HG03460 (cell line): ENCODE measurements at regions not wholly inside any gene's neighbourhood (a gene's known extent, or its start where the extent isn't known, plus 50 kb on each side); places are given as distances from the start of the nearest gene placed in this dataset.

ENCODE experiments used
- ATAC-seq: cut with Tn5 transposase; IDR thresholded peaks from one replicate; pipeline ENCODE4 v1.9.1; 2021; ENCODE audit not compliant: unreplicated experiment

DNA sequence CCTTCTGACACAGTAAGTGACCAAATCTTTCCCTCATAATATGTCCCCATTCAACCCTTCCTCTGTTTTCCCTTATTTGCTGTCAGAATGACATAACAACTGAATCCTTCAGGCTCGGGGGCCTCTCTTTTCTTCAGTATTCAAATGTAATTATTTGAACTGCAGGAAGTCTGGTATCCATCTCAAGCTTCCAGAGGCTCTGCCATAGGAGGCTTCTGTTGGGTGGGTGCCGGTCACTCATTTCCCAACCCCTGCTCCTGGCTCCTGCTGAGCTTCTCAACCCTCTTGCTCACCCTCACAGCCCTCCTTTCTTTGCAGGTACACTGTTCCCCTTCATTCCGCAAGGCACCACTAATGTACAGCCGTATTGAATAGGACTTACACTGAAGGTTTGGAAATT lies 151.8 kb upstream of the MAP3K1 start:
- ATAC-seq: no peak

DNA sequence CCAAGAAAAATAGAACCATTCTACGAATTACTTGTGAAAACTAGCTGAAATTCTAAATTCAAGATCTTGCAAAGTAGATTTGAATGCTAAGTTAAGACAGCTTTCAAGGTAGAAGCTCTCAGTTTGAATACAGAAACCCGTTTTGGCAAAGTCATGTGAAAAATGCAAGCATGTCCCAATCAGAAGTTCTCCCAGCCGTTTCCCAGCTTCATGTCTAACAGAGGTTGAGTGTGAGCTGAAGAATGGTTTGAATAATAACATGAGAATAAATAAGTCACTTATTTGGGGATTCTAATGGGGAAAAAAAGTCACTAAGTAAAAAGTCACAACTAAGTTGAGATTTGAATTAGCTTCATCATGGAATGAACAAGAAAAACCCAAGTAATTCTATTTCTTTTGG lies 152.5 kb upstream of the MAP3K1 start:
- no peak for ATAC-seq

DNA sequence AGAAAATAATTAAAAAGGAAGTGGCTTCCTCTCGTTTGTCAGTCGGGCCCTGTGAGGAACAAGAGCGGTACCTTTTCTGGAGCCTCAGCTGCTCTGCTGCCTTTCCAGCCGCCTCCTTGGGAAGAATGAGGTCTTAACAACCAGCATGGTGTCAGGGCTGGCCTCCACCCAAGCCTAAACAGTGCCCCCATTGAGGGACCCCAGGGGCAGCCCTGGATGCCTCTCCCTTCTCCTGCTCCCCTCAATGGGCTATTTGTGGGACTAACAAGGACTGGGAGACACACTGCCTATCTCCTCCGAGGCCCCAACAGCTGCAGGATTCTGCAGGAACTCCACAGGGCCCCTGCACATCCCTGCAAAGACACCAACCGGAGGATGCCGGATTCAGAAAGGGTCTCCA lies 155.4 kb upstream of the MAP3K1 start:
- ATAC-seq: no peak

DNA sequence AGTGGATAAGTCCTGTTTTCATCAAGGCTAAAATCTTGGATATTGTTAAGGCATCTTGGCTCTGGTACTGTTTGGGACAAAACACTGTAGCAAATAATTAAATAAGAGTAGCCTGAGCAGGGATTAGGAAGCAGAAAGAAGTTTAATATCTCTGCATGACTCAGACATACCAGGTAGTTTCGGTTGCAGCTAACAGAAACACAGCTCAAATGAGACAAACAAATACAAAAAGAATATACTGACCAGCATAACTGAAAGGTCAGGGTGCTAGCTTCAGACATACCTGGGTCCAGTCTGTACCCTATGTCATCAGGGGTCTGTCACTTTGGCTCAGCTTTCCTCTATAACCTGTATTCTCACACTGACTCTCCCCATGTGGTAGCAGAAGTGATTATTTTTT lies 156.4 kb upstream of the MAP3K1 start:
- no peak for ATAC-seq

DNA sequence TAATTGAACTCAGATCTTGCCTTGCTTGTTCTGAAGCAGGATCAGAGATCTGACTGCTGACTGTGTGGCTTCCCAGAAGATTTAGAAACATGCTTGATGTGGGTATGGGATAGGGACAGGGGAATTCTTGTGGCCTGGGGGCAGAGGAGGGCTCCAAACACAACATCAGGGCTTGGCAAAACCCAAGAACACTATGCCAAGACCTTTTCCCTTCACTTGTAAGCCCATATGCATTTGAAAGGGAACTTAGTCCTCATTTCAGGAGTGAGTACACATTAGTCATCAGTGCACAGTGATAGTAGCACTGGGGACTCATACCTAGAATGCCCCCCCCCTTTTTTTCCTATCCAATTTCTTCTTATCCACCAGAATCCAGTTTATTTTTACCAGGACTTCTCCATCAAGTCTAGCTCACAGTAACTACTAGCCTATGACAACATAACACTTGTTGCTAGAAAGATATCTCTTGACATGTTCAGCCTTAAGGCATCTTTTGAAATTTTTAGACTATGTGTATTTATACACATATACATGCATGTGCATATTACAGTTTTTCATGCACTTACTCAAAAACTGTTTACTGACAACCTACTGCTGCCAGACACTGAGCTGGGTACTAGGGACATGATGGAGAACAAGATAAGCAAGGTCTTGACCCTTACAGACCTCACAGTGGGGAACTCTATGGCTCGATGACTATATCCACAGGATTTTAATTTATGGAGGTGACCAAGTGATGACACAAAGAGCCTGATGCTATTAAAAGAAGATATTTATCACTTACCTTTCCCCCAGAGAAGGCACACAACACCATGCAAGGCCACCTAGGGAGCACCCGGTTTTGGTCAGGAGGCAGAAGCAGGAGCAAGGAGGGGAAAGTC lies 158.3 kb upstream of the MAP3K1 start:
- ATAC-seq: no peak

DNA sequence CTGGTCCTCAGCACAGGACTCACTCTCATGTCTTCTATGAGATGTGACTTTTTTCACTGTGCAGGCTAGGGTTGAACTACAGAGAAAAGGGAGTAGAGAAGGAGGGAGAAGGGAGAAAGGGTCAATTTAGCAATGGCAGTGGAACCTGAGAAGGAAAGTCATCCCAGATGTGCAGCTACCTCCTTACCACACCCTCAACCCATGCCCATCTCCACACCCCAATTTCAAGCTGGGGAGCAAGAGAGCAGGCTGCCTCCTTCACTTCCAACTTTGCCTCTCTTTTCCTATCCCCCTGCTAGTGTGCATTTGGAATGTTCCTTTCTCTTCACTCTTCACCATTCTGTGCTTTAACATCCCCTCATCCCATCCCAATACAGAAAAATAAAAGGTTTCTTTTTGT lies 163.5 kb upstream of the MAP3K1 start:
- no peak for ATAC-seq

DNA sequence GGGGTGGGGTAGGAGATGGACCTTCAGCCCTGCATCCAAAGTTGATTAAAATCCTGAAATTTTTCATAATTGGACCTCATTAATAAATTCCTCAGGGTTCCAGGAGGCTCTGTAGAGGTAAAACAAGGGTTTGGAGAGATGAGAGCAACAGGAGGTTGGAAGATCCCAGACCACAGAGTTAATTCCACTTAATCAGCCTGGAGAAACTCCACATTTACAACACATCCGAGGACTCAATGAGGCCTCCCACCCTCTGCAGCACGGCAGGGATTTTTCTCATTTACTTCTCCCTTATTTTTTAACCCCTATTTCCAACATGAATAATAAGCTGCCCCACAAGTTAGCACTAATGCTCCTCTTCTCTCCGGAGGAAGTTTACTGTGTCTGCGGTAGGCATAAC lies 165.0 kb upstream of the MAP3K1 start:
- no peak for ATAC-seq

DNA sequence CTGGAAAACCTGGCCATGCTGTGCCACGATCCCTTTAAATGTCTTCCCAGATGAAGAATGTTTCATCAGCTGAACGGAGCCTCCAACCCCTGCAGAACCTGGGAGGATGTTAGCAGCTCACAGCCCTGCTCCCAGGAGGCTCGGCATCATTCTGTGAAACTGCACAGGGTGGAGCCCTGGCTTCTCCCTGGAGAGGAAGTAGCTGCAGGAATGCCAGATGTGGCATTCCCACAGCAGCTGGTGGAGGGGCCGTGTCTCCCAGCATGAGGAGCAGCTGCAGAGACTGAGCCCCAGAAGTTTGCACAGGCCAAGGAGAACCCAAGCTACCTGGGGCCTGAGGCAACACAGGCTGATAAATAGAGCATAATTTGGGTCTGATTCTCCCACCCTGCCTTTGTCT lies 165.8 kb upstream of the MAP3K1 start:
- no peak for ATAC-seq

DNA sequence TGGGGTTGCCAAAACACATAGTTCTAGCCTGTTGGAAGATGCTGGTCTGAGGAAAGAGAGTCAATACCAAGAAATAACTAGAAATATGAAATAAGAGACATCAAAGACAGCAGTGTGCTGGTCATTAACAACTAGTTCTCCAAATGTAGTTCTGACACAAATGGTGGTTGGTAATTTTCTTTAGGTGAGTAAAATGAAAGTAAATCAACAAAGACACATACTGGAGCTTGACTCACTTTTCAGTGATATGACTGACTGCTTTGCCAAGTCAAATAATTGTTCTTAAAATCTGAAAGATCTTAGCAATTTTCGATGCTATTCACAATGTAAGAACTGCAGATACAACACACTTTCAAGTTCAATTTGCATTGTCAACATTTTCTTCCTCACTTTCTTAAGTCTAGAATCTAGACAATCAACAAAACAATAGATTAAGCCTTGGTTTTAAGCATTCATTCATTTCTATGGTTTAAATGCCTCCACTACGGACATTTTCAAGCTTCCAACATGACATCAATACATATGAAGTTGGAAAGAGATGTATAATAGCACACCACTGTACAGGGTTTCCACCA lies 166.8 kb upstream of the MAP3K1 start:
- ATAC-seq: no peak

DNA sequence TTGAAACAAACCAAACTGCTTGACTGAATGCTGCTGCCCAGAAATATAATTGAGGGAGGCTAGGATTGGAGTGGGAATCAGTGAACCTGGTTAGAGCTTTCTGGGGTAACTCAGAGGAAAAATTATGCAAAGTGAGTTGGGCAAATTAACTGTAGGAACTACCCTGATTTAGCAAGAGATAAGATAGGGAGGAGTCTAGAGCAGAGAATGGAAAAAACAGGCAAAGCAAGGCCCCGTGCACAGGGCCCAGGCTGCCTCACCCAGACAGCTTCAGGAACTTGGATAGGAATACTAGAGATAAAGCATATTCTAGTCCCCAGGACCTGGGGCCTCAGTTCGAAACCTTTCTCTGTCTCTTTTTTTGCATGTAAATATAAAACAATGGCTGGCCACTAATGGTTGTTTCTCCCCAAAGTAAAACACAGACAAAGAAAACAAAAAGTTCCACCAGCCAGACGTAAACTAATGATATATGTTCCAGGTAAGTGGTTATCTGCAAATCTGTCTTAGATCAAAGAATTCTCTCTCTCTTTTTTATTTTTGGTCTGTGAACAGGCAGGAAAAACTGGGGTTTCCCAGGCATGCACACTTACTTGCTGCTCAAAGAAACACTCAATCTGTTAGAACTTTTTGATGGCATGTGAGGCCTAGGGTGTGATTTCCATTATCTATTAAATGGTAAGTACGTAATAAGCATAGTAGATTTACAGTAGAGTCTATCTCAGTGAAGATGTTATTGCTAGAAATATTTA lies 168.1 kb upstream of the MAP3K1 start:
- no peak for ATAC-seq

DNA sequence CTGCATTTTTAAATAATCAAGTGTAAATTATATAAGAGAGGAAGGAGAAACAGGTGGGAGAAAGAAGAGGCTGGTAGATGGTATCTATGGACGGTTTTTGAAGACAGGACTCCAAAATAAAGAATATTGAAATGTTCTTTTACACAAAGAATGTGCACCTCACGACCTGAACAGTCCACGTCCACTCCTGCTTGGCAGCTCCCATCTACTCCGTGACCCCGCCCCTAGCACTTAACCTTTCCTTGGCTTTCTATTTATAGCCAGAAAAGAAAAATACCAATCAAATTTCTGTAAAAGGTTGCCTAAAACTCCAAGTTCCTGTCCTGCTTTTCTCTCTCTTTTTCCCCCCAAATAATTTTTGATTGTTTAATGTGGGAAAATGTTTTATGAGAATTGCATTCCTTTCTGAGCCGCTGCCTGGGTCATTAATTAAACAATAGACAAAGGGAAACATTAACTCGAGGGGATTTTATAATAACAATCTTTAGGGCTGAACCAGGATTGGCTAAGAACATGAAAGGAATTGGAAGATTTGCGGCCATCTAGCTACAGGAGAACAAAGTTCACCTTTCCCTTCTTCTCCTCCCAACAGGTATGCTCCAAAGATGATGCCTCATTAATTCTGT lies 173.6 kb upstream of the MAP3K1 start:
- no peak for ATAC-seq

DNA sequence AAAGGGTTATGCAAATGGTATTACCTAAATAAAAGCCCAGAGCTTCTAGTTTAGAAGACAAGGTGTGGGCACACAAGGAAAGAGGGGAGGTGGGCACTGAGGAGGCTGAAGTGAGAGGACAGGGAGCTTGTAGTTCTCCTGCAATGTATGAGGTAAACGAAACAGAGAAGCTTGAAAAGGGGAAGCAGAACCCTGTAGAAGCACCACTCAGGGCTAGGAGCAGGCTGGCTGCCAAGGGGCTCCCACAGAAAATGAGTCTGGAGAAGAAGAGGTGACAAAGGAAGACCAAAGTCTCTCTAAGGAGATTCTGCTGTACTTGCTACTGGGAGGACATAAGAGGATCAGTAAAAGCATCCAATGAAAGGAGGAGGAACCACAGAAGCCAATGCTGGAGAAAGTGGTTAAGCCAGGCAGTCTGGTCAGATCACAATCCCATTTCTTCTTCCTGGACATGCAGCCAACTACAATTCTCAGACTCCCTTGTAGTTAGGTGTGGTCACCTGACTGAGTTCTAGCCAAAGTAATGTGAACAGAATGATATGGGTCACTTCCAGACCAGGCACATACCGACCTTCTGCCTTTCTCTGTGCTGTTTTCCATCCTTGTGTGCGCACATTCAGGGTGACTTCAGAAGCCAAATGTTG lies 174.5 kb upstream of the MAP3K1 start:
- ATAC-seq: no peak

DNA sequence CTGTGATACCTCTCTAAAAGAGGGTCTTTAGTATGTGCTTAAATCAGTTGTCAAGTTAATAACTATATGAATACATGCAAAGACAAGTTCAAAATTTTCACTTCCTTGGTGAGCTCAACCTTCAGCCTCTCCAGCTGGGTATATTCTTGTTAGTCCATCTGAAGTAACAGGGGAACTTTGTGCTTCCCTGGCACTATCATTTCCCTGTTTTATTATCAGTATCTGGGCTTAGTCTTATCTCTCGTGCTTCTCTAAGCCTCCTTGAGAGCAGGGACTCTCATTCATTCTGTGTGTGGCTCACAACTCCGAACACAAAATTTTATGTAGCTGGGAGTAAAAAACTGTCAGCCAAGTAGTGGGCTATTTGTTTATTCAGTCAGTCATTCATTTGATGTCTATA lies 175.9 kb upstream of the MAP3K1 start:
- ATAC-seq: no peak

DNA sequence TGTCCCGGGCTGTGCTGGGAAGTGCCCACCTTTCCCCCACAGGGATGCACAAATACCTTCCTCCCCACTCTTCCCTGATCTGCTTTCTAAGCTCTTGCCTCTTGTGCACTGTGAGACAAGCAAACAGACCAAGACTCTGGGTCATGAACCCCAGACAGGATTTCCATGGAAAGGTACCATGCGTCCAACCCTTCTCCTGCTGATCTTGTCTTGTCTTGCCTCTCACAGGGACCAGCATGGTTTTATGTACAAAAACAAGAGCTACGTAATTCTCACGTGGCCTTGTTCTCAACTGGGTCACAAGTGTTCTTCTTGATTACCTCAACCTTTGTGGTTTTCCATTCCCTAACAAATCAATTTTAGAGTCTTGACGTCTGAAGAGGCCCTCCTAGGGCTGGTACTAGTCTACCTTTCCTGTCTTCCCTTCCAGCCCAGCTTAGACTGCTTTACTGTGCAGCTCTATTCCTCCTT lies 176.5 kb upstream of the MAP3K1 start:
- ATAC-seq: no peak

DNA sequence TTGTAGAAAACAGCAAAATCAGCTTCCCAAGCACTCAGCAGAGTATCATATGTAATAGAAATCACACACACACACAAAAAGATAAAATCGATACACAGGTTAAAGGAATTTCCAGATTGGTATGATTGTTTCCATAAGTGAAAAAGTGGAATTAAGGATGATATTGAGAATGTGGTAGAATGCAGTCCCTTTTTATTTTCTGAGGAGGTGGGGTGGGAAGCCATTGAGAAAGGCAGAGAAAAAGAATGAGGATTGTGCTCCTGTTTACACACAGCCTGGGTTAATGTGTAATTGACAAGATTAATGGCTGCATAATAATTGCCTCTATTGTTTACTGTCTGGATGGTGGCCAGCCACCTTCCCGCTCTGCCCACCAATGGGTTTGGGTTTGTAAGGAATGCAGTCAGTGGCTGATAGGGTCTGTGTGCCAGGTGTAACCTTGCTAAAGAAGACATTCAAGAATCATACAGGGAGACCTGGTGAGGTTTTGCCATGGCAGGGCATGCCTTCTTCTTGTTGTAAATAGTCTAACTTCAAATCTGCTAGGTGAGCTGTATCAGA lies 177.2 kb upstream of the MAP3K1 start:
- ATAC-seq: no peak

DNA sequence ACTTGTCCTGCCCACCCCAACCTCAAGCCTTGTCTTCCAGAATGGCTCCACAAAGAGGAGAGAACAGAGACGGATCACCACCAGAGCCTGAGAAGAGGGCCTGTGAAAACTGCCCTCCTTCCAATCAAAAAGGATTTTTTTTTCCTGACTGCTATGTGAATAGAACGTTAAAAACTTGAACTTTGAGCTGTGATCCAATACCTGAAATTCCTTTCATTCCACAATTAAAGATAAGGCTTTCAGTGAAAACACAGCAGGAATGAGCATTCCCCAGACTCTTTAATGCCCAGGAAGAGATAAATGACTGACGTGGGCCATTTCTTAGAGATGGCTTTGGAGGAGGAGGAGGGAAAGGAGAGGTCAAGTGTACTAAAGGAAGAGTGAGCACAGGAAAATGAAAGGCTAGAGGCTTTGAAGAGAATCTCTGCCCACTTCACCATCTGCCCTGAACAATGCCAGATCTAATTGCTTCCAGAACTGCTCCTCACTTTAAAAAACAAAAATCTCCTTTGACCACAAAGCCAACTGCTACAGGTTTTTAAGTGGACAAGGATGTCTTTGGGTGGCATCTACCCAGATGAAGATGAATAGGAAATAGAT lies 177.9 kb upstream of the MAP3K1 start:
- ATAC-seq: no peak

DNA sequence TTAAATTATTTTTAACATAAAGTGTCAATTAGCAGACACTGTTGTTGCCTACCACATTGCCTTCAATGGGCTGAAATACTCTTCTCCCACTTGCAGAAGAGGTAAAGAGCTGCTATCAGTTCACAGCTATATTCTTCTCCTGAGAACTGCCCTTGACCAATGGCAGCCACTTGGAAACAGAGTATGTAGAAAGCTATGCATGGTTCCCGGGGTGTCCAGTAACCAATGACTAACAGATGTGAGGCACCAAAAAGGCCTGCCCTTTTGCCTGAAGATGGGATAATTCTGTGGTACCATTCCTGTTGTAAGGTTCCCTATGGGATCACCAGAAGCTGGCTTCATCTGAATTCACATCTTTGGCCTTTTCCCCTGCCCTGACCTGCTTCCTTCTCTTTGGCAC lies 181.4 kb upstream of the MAP3K1 start:
- no peak for ATAC-seq

DNA sequence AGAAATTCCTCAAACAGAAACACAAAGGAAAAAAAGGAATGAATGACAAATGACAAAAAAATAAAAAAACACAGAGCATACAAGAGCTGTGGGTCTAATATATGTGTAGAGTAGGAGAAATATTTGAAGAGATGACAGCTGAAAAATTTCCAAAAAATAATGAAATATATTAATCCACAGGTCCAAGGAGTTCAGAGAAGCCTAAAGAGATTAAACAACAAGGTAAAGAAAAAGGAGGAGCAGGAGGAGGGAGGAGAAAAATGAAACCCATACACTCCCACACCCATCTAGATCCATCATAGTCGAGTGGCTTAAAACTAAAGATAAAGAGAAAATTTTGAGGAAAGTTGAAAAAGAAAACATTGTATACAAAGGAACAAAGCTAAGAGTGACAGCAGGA lies 182.4 kb upstream of the MAP3K1 start:
- ATAC-seq: no peak

DNA sequence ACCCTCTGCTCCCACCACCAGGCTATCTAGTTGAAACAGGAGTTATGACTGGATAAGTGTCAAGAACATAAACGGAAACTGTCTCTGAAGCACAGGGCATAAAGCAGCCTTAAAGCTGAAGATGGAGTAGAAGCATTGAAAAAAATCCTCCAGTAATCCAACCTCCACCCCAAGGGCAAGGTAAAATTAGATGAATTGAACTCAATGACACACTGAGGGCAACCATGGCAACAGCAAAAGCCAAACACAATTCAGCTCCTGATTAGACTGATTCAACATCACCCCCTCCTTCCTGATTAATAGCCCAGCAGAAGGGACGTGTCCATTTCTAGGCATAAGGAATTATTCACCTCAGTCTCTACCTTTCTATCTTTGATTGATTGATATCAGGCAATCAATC lies 183.2 kb upstream of the MAP3K1 start:
- no peak for ATAC-seq

DNA sequence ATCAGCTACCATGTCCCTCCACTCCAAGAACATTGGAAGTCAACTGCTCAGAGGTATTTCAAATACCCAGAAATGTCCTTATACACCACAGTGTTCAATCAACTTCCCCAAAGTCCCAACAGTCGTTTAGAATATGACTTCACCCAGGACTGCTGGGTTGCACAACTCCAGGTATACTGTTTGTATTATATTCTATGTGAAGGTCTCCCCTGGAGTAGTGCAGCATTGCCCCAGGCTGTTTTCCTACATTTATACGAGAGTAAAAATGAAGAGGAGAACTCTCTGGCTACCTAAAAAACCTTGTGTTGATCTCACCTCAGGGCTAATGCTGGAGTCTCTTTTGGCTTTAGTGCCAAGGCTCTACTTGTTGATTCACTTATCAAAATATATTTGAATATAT lies 183.6 kb upstream of the MAP3K1 start:
- no peak for ATAC-seq
